GM21825 (cell line): ENCODE measurements at regions not wholly inside any gene's neighbourhood (a gene's known extent, or its start where the extent isn't known, plus 50 kb on each side); places are given as distances from the start of the nearest gene placed in this dataset.

Experiments
- ATAC-seq: cut with Tn5 transposase; IDR thresholded peaks from one replicate; pipeline ENCODE4 v1.9.1; 2021; ENCODE audit warnings: mild to moderate bottlenecking, moderate library complexity; ENCODE audit not compliant: unreplicated experiment

GRCh38 chr6:149176971-149177667, 140.4 kb upstream of the TAB2 start:
- ATAC-seq: no peak

DNA sequence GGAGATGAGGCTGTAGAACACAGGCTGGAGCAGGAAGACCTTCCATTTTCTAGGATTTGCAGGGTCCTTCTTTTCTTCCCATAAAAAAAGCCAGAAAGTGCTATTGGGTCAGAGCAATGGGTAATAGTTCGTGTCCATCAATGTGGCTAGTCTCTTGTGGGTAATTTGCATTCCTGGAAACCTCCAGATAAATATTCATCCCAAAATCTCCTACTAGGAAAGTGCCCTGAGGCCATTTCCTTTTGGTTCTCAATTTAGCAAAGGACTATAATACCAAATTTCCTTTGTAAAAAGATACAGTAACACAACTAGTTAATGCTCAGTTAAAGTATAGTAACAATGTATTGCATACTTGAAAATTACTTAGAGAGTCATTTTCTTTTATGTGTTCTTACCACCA, 138.1 kb upstream of the TAB2 start:
- no peak for ATAC-seq

DNA sequence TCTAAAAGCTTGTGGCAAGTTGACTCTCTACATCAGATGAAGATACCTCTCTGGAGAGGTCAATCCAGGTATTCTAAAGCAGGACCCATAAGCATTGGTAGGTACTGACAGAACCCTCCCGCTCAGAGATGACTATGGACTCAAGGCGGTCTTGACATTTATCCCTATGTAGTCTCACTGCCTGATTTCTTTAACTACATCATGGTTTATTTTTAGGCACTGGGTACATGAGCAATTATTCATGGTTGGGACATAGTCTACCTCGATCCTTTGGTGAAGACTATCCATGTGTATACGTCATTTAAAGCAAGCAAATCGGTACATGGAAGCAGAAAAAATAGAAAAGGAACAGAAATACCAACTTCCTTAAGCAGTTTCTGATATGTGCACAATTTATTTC, 136.2 kb upstream of the TAB2 start:
- no peak for ATAC-seq

GRCh38 chr6:149182262-149182661, 135.2 kb upstream of the TAB2 start:
- no peak for ATAC-seq

DNA sequence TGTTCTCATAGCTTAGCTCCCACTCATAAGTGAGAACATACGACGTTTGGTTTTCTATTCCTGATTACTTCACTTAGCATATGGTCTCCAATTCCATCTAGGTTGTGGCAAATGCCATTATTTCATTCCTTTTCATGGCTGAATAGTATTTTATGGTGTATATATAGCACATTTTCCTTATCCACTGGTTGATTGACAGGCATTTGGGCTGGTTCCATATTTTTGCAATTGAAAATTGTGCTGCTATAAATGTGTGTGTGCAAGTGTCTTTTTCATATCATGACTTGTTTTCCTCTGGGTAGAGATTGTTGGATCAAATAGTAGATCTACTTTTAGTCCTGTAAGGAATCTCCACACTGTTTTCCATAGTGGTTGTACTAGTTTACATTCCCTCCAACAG, 133.0 kb upstream of the TAB2 start:
- ATAC-seq: no peak

GRCh38 chr6:149185799-149186357, 131.6 kb upstream of the TAB2 start:
- no peak for ATAC-seq

DNA sequence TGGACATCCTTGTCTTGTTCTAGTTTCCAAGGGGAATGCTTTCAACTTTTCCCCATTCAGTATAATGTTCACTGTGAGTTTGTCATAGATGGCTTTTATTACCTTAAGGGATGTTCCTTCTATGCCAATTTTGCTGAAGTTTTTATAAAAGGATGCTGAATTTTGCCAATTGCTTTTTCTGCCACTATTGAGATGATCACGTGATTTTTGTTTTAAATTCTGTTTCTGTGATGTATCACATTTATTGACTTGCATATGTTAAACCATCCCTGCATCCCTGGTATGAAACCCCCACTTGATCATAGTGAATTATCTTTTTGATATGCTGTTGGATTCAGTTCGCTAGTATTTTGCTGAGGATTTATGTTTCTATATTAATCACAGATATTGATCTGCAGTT, 130.6 kb upstream of the TAB2 start:
- no peak for ATAC-seq

DNA sequence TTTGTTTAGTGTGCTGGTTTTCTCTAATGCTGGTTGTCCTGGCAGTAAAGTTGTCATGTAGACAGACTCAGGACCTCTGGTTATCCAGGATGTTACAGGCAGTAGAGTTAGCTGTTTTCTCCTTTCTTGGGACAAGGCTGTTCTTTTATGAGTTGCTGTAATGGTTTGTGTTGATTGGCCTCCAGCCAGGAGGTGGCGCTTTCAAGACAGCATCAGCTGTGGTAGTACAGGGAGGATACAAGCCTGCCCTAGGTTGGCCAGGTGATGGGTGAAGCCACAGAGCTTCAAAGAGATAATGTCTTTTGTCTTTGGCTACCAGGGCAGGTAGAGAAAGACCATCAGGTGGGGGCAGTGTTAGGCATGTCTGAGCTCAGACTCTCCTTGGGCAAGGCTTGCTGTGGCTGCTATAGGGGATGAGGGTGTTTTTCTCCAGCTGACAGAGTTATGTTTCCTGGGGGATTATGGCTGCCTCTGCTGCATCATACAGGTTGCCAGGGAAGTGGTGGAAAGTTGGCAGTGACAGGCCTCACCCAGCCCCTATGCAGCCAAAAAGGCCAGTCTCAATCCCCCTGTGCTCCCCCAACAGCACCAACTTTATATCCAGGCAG, 127.2 kb upstream of the TAB2 start:
- ATAC-seq: peak; percentile 58

DNA sequence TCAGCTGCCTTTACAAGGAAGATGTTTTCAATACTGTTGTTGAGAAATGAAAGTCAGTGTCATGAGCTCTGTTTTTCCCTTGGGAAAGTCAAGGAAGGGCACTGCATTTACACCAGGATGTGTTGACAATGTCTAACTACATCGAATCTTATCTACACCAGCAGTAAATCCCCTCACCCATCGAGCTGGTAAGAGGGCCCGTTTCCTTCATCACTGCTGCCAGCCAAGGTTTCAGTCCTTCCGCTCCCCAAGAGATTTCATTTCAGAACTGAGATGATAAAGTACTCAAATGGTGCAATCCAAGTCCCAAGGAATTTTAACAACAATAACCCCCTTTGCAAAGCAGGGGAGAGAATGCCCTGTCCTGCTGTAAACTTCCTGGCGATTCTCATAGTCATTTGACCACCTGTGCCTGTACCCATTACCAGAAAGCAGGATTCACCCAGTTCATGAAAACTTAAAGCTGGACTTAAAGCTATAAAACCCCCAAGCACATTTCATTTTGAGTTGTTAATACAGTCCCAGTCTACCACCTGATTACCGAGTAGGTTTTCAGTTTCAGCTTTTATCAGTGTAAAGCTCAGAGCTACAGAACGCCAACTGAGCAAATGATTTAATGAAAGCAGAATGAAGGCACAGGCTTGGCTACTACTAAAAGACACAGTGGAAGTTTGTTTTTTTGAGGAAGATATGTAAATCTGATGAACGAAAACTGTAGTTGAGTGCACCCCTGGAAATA, 122.5 kb upstream of the TAB2 start:
- peak; percentile 49 for ATAC-seq

DNA sequence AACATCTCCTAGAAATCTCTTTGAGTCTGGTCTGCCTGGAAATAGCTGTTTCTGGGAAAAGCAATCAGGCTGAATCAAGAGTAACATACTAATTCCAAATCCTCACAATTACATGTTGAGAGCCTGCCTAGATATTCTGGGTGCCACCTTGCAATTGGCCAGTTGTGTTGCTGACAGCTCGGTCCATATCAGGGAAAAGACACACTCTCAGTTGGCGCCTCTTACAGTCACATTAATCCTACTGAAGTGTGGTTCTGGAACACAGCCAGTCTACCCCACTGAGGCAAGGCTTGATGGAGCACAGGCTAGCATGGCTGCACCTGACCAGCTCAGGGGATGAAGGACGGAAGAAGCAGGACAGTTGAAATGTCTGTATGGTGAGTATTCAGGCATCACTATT, 121.4 kb upstream of the TAB2 start:
- no peak for ATAC-seq

GRCh38 chr6:149197482-149197881, 120.0 kb upstream of the TAB2 start:
- no peak for ATAC-seq

- no peak for ATAC-seq
Measured at GRCh38 chr6:149198265-149198664, 119.2 kb upstream of the TAB2 start.

GRCh38 chr6:149200282-149200945, 117.1 kb upstream of the TAB2 start:
- no peak for ATAC-seq

GRCh38 chr6:149201068-149201655, 116.3 kb upstream of the TAB2 start:
- no peak for ATAC-seq

DNA sequence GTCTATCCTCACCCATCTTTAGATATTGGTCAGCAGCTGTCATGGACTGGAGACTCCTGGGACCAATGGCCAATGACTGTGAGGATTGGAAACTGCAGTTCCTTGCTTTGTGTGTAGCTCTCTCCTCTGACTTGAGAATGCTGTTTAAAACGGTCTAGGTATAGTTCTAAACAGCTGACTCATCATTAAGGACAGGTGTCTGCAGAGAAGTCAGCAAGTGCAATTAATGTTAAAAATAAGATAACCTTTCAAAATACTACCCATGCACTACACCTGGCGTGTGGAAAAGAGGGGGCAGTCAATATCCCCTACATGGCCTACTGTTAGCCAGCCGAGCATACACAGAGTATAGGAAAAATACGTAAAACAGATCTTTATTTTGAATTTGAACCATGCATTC, 115.4 kb upstream of the TAB2 start:
- no peak for ATAC-seq

GRCh38 chr6:149202952-149203351, 114.6 kb upstream of the TAB2 start:
- no peak for ATAC-seq

DNA sequence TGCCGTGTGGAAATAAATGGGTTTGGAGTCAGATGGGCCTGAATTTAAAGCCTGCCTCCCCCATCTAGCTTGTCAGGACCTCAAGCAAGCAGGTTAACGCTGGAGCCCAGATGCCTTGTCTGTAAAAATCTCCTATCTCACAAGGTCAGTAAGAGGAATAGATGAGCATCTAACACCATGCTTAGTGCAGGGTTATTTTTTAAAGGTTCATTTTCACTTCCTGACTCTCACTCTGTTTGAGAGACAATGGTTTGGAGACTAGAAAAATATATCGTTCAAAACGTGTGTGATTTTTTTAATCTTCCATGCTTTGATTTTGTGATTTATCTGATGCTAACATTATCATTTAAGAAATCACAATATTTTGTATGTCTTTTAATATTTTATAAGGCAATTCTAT, 114.0 kb upstream of the TAB2 start:
- no peak for ATAC-seq

DNA sequence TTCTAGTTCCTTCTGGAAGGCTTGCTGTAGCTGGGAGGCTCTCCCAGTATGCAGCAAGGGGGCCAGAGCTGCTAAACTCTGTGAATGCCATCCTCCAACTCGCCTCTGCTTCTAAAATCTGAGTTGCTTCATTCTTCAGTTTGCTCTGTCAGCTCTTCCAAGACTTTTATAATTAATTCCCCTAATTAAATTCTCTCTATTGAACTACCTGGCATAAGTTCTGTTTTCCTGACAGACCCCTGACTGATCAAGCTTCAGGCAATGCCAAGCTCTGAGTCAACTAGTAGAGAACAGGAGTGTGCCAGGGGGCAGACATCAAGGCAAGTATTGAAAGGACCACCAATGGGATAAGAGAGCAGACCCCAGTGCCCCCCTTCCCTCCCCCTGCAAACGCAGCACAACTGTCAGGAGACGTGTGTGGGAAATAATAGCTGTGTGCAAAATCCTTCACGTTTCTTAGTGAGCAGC, 109.3 kb upstream of the TAB2 start:
- ATAC-seq: no peak

DNA sequence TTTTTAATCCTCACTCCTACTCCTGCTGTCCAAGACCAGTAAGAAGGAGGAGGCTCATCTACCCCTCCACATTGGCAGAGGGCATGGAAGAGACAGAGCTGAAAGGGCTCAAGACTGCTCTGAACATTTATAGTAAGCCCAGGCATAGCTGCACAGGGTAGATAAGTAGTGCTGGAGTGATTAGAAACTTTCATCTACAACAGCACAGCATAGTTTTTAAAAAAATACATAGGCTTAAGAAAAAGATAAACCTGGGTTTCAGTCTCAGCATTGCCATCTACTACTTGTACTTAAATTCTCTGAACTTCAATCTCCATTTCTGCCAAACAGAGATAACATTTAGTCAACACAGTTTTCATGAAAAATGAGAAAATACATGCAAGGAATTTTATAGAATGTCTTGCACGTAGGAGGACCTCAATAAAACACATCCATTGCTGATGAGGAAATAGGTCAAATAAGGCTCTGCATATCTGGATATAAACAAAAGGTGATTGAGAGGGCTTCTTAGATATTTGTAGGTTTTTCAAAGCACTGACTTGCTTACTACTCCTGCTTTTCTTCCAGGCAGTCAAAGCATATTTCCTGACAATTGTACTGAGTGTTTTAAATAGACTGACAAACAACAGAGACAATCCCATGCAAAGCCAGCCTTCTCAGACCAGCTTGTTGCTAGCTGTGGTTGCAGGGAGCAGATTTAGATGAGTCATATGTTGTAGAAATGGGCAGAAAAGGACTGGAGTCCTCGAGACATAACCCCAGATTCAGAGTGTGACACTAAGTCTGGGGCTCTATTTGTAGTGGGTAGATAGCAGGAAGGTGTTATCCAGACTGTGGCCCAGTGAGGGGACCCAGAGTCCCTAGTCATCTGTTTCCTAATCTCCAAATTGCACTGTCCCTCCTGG, 107.4 kb upstream of the TAB2 start:
- no peak for ATAC-seq

DNA sequence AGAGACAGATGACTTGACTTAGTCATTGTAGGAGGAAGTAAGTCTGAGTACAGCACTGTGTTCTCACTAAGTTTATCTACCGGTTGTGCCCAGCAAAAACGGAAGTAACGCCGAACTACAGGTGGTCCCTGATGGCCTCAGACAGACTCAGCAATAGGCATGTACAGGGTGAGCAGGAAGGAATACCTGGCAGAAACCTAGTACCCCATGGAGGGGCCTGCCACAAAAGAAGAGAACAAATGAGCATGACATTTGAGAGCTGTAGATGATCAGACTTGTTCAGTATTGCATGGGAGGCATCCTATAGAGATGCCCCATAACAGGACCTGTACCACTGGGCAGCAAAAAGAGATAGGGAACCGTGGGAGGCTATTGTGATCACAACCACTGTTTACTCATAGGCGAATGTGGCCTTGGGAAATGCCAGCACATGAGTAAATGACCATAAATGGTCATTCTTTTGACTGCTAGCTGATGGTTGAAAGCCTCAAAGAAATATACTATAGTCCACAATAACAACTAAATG, 106.4 kb upstream of the TAB2 start:
- peak; percentile 66 for ATAC-seq
